Loucy (cell line): ENCODE measurements at regions not wholly inside any gene's neighbourhood (a gene's known extent, or its start where the extent isn't known, plus 50 kb on each side); places are given as distances from the start of the nearest gene placed in this dataset.

Experiments
- EZH2phosphoT487 ChIP-seq: fragments of 200-600 bp; IDR thresholded peaks from 2 replicates; pipeline ENCODE4 v1.6.1; 2018; ENCODE audit warnings: antibody characterized with exemption, mild to moderate bottlenecking, moderate library complexity, borderline replicate concordance
- TF ChIP-seq, protein P1 (sequence below): fragments of 200-600 bp; sonication (generic); conservative IDR thresholded peaks from 2 replicates; pipeline ENCODE4 v1.5.1; 2014; ENCODE audit warnings: mild to moderate bottlenecking, antibody characterized with exemption, low read length

DNA sequence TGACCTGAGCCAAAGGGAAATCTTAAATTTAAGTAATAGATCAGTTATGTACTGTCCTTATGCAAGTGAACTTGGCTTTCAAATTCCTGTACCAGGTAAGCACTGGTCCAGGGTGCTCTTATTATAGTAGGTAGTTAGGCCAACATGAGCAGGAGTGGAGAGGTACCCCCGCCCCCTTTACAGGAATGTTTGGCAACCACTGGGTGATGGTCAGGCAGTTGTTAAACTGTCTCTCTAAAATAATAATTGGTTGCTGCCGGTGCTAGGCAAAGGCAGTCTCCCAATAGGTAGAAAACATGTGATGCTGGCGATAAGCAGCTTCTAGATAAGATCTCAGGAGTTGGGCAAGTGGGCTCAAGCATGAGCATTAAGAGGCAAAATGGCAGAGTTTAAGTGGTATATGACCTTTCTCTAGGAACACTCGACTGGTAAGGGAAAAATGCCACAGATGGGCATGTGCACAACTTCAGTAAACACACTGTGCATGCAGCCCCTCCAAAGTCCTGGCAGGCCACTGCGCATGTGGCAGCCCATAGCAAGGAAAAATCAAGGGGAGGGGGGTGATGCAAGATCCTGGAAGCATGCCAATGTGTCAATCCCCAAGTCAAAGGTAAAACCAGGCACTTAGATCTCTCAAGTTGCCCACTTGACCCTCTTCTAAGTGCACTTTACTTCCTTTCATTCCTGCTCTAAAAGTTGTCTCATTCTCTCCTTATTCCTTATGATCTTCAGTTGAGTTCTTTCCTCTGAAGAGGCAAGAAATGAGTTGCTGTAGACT lies 1239.7 kb downstream of the C4orf33 start:
- TF ChIP-seq, protein P1, sequence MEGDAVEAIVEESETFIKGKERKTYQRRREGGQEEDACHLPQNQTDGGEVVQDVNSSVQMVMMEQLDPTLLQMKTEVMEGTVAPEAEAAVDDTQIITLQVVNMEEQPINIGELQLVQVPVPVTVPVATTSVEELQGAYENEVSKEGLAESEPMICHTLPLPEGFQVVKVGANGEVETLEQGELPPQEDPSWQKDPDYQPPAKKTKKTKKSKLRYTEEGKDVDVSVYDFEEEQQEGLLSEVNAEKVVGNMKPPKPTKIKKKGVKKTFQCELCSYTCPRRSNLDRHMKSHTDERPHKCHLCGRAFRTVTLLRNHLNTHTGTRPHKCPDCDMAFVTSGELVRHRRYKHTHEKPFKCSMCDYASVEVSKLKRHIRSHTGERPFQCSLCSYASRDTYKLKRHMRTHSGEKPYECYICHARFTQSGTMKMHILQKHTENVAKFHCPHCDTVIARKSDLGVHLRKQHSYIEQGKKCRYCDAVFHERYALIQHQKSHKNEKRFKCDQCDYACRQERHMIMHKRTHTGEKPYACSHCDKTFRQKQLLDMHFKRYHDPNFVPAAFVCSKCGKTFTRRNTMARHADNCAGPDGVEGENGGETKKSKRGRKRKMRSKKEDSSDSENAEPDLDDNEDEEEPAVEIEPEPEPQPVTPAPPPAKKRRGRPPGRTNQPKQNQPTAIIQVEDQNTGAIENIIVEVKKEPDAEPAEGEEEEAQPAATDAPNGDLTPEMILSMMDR: no peak
- TF ChIP-seq EZH2phosphoT487: no peak
